ENCODE measurements at regions not wholly inside any gene's neighbourhood (a gene's known extent, or its start where the extent isn't known, plus 50 kb on each side); places are given as distances from the start of the nearest gene placed in this dataset.

DNA sequence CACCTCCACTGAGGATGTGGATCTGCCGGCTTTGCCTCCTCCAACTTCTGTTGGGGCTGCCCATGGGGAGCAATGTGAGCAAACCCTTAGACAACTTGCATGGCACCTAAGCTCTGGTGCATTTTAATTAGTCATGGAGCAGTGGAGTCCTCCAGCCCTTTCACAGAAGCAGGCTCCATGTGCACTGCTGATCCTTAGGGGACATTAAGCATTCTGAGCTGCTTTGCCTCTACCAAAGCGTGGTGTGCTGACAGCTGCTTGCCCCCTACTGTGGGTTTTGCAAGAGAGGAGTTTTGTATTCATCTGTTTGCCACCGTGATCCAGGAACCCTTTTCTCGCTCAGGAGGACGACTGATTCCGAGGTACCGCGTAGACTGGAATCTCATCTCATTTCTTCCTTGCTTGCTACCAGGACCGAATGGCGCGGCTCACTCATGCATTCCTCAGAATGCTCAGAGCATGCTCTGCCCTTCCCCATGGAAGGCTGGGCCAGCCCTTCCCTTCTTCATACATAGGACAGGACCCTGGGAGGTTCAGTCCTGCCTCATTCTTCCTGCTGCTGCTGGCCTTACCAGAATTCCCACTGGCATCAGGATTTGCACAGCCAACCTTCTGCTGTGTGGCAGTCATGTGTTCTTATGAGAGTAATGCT, 432.5 kb downstream of the GADD45G start:
- no peak overlapping the region for H3K14ac ChIP-seq (ENCODE audit: insufficient read length)
- H4K20me1 ChIP-seq (replicated peaks in 1 of 2; ENCODE audit: control insufficient read depth in 1 of 2, insufficient read depth in 2 of 2, low read length in 2 of 2): no peaks in the 10 kb centered on the region
- H3K27me3 ChIP-seq (replicated peaks in 1 of 4; ENCODE audit: control insufficient read depth in 3 of 4, extremely low read depth in 1 of 4, insufficient read depth in 3 of 4, low read length in 3 of 4): no peaks in the 10 kb centered on the region
- H3K27ac ChIP-seq (ENCODE audit: low read depth, low read length): no peak overlapping the region
- ChIA-PET POLR2A (ENCODE audit: partially characterized antibody) (no interaction called here), CTCF (ENCODE audit: partially characterized antibody) (interaction anchor here (4.0 kb wide), 1 partner anchor 15 kb away, joined by 17 read pairs; no protein-coding TSS in a partner anchor)
- H3K23ac ChIP-seq (ENCODE audit: insufficient read length): no peak overlapping the region
- H3K4me2 ChIP-seq (ENCODE audit: insufficient read depth in 1 of 2, low read depth in 2 of 2, low read length in 2 of 2): 0 out of 4 replicates have a peak overlapping the region, but pooled peaks of 1 of the 2 experiments have one; percentile 26
- peak in 1 of 2 experiments; percentile 39 for DNase-seq (ENCODE audit: low read depth in 1 of 2, low spot score in 2 of 2)
- H3K79me1 ChIP-seq (ENCODE audit: low read depth, low read length): no peaks in the 10 kb centered on the region
- no peak for FAIRE-seq
- H3K23me2 ChIP-seq (ENCODE audit: low read depth, low read length): no peaks in the 10 kb centered on the region
- H4K91ac ChIP-seq (replicated peaks; ENCODE audit: insufficient read length, low read length): no peak overlapping the region
- H3K9ac ChIP-seq (replicated peaks in 1 of 4; ENCODE audit: extremely low read depth in 1 of 4, low read depth in 3 of 4, low read length in 3 of 4): no peak overlapping the region
- H2BK20ac ChIP-seq (ENCODE audit: low read length): 0 out of 2 replicates have a peak overlapping the region, but pooled peaks have one; percentile 44
- peak overlapping the region; percentile 21 for H3K4ac ChIP-seq (replicated peaks; ENCODE audit: insufficient read length, low read depth, low read length)
- H3K36me3 ChIP-seq (ENCODE audit: control insufficient read depth in 2 of 4, insufficient read depth in 4 of 4, low read length in 3 of 4): no peaks in the 10 kb centered on the region
- no peak overlapping the region for H3K4me3 ChIP-seq (ENCODE audit: extremely low read depth in 1 of 4, insufficient read depth in 2 of 4, low read depth in 3 of 4, low read length in 4 of 4)
- 88% methylated on average over 11 of the region's 11 CpGs; no CpG with 5 or more reads in 1 of the 2 experiments for WGBS, 2 experiments (ENCODE audit: extremely low coverage in 1 of 2, insufficient coverage in 1 of 2, insufficient read length in 1 of 2, insufficient replicate concordance in 2 of 2, low coverage in 1 of 2, low lambda C conversion rate in 2 of 2, missing lambda C conversion rate in 1 of 2)
- H4K8ac ChIP-seq (ENCODE audit: extremely low read depth, insufficient read depth, low read length): no peak overlapping the region
- H2BK5ac ChIP-seq (ENCODE audit: low read depth, low read length): no peak overlapping the region
- no peak overlapping the region for H2BK15ac ChIP-seq (ENCODE audit: low read length)
- no peak overlapping the region for H4K5ac ChIP-seq (ENCODE audit: insufficient read length, low read depth, low read length)
- H2AK5ac ChIP-seq (ENCODE audit: low read depth, low read length): no peak overlapping the region
- H3K79me2 ChIP-seq (ENCODE audit: control insufficient read depth in 1 of 2, insufficient read depth in 2 of 2, low read length in 2 of 2): no peaks in the 10 kb centered on the region
- no peak overlapping the region for H2BK120ac ChIP-seq (replicated peaks; ENCODE audit: low read depth, low read length)
- no peak overlapping the region for H2BK12ac ChIP-seq (ENCODE audit: low read depth, low read length)
- H3K18ac ChIP-seq (ENCODE audit: extremely low read depth, low read length): no peak overlapping the region
- no peak overlapping the region for H2AFZ ChIP-seq (ENCODE audit: low read length)
- H3K4me1 ChIP-seq (replicated peaks in 1 of 4; ENCODE audit: control insufficient read depth in 3 of 4, insufficient read depth in 4 of 4, low read length in 3 of 4): peaks cover 2 to 9% (median 7%) of the 10 kb centered on the region in 4 experiments; a peak in 6 of 7 replicates
- H3K56ac ChIP-seq (replicated peaks; ENCODE audit: insufficient read length, low read depth, low read length): no peak overlapping the region
- no peaks in the 10 kb centered on the region for H3K9me3 ChIP-seq (ENCODE audit: insufficient read depth in 2 of 2, low read depth in 1 of 2, low read length in 1 of 2)
- TF ChIP-seq POU5F1 (IDR thresholded peaks at IDR 0.05; ENCODE audit: low read depth, low read length): no peak
- no peak for TF ChIP-seq EZH2 (IDR thresholded peaks at IDR 0.05; ENCODE audit: low read depth, low read length, severe bottlenecking)
- TF ChIP-seq BACH1 (IDR thresholded peaks at IDR 0.05; ENCODE audit: low read length): no peak
- TF ChIP-seq TAF7 (optimal IDR thresholded peaks at IDR 0.05; ENCODE audit: borderline replicate concordance, low read depth, low read length): no peak
- TF ChIP-seq CHD1 (IDR thresholded peaks at IDR 0.05; ENCODE audit: low read depth, low read length): no peak
- no peak for TF ChIP-seq JUND (IDR thresholded peaks at IDR 0.05; ENCODE audit: low read length)
- no peak for TF ChIP-seq FOSL1 (IDR thresholded peaks at IDR 0.05; ENCODE audit: insufficient read depth, low read depth, low read length)

Data from H1 (cell line).